GM19438 (cell line): ENCODE measurements at regions not wholly inside any gene's neighbourhood (a gene's known extent, or its start where the extent isn't known, plus 50 kb on each side); places are given as distances from the start of the nearest gene placed in this dataset.

Source experiments
- ATAC-seq: cut with Tn5 transposase; IDR thresholded peaks from one replicate; pipeline ENCODE4 v1.9.1; 2021; ENCODE audit warnings: low read depth; ENCODE audit not compliant: unreplicated experiment

DNA sequence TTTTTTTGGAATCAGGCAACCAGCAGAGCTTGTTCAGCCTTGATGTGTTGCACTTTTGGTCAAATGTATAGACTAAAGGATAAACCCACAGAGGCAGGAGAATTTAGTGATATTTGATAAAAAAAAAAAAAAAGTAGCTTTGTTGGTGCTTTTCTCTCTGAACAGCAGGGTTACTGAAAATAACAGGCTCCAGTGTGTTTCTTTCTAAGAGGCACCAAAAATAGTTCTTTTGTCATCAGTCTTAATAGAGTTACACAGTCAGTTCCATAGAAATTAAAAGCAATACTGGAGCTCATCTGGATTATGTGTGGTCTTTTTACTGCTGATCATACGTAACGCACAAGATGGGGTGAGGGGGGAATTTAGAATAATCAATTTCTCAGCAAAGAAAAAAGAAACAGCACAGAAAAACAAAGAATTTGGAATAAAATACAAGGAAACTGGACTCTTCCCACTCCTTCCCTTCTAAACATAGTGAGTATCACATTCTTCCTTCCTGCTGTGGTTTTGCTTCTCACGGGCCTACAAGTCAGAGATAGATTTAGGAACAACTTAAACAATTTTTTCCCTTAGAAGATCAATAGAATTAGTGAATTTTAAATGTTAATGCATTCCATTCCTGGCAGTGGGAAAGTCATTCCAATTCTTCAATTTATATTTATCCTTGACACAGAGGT, 178.8 kb upstream of the AKR1E2 start:
- no peak for ATAC-seq

DNA sequence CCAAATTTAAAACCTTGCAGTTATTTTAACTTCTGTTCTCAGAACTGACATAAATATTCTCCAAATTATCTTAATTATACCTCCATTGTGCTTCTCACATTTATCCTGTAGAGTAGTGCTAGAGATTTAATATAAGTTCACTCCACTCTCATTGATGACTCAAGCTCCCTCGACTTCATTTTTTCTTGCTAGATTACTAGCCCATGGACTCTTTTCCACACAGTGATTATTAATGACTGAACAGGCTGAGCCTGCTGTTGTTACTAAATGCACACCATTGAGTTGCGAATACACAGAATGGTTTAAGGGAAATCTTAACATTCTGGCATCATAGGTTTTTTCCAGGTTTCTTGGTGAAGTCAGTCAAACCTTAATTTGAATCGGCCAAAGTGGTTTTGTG, 179.5 kb upstream of the AKR1E2 start:
- no peak for ATAC-seq

DNA sequence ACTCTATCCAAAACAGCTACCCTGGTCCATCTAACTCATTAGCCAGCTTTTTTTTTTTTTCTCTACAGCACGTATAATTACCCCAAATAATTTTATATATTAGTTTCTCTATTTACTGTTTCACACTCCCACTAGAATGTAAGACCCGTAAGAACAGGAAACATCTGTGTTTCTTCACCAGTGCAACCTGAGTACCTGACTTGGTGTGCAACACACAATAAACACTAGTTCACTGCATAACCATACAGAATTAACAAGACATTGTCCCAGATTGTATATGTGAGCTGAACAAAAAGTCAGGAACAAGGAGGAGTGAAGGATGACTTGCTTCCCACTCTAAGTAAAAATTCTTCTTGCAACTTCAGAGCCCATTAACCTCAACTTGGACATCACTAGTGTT, 180.2 kb upstream of the AKR1E2 start:
- ATAC-seq = no peak

DNA sequence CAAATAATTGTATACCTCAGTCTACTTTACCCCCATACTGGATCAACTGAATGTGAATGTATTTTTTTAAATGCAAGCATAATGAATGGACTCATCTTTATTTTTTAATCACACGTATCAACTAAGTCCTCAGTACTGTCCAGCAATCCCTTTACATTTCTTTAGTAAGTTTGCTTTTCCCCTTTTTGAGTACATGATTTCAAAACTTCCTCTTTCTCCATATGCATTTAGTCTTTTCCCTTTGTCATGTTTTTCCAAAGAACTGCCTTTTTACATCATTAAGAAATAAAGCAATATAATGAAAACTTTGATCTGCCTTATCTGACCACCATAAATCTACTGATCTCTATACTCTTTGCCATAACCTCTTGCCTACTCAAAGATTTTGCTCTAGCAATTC, 182.5 kb upstream of the AKR1E2 start:
- no peak for ATAC-seq

DNA sequence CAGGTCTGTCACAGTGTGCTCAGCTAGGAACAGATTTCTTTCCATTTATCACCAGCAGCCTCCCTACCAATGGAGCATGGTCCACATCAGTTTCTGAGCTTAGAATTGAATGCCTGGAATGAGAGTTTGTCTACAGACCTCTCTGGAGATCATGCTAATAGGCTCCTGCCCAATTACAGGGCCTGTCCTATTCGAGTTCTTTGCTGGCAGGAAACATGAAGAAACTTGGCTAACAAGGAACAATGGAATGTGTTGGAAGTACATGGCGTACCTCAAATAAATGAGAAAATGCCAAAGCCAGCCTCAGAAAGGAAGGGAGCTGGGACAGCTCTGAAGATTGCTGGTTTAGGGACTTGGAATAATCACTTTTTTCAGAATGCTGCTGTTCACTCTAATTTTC, 186.0 kb upstream of the AKR1E2 start:
- ATAC-seq = no peak

DNA sequence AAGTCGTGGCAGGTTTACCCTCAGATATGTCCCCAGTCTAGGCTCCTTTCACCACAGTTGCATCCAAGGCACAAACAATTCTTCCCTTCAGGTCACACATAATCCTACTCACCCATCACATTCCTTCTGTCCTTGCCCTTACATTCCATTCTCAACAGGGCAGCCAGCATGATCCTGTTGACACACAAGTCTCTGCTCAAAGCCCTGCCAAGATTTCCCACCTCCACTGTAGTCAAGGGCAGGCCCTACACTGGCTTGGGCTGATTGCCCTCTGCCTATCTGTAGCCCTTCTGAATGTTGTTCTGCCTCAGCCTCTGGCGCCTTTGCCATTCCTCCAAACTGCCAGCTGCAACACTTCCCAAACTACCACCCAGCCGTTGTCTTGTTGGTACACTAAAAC, 187.9 kb upstream of the AKR1E2 start:
- no peak for ATAC-seq

DNA sequence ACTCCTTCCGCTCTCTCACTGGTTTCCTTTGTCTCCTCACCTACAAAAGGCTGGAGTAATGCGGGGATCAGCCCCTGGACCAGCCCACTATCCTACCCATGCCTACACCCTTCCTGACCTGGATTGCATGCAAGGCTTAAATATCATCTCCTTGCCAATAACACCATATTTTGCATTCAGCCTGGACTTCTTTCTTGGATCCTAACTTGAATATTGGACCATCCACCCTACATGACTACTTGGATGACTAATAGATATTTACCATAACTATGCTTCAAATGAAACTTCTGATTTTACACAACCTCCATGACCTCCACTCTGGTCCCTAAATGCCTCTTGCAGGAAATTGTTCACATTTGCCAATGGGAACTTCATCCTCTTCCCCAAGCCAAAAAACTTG, 188.3 kb upstream of the AKR1E2 start:
- no peak for ATAC-seq

DNA sequence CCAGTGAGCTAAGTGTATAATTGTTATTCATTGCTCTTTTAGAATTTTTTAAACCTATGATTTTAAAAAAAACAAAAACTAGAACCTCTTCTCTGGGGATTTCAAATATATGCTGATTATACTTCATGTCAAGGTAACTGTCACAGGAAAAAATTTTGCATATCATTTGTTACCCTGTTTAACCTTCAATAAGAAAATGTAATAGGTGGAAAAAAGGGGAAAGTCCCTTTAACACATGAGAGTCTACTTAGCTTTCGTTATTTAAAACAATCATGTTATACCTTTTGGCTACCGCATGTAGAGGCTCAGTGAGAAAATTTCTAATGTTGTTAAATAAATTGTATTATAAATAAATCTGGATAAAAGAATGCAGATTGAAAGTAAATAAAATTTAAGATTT, 190.1 kb upstream of the AKR1E2 start:
- no peak for ATAC-seq

DNA sequence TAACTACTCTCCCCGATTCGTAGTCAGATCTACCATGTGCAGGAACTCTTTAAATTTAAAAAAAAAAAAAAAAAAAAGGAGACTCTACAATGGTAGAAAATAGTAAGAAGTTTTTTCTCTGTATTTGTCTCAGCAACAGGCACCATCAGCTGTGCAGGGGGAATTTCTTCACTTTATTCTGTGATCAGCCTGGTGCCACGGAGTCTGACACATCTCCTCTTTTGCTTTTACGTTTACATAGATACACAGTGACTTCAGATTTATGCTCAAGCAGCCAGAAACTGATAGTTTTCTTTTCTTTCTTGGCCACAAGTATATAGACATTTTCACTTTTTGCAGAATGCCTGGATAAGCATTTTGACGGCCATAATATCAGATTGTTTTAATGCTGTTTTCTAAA, 190.6 kb upstream of the AKR1E2 start:
- ATAC-seq = no peak

DNA sequence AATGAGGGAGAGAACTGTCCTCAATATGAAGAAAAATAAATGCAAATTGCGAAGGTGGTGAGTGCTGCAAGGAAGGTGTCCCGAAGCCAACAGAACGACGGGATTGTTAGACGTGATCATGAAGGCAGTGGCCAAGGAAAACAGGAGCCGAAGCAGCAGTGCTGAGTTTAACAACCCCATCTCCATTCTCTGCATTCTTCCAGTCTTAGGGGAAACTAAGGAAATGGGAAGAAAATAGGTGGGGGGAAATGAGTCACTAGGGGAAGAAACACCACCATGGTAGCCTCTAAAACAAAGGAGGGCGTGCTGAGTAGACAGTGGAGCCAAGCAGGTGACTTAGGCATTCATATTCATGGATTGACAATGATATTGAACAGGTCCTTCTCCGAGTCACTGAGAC, 192.2 kb upstream of the AKR1E2 start:
- ATAC-seq = no peak

DNA sequence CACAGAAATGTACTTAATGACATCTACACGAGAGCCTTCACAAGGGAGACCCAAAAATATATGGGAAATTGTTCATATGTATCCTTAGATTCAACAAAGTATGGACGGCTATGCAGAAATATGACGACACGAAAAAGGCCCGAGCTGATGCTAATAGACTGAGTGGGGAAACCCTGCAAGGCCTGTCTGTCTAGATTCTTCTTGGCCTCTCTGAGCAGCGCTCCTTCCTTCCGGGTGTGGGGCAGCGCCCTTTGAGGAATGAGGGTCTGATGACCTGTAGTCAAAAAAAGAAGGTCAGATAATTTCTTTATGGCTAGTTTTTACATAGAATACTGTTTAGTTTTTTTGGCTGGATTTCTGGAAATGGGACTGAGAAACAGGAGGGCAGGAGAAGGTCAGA, 192.8 kb upstream of the AKR1E2 start:
- ATAC-seq = no peak

DNA sequence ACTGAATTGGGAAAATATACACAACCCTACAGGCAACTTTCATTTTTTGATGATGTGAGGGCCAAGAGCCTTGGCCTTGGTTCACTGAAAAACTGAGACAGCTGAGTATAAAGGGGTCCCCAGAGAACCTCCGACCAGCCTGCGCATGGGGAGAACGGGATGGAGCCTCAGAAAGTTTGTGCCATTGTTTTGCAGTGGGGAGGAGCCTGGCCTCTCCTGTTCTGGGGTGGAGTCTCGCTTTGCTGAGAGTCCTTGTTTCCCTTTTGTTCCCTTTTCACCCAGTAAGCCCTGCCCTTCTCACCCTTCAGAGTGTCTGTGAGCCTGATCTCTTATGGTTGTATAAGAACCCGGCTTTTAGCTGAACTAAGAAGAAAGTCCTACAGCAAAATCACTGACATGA, 193.2 kb upstream of the AKR1E2 start:
- no peak for ATAC-seq

DNA sequence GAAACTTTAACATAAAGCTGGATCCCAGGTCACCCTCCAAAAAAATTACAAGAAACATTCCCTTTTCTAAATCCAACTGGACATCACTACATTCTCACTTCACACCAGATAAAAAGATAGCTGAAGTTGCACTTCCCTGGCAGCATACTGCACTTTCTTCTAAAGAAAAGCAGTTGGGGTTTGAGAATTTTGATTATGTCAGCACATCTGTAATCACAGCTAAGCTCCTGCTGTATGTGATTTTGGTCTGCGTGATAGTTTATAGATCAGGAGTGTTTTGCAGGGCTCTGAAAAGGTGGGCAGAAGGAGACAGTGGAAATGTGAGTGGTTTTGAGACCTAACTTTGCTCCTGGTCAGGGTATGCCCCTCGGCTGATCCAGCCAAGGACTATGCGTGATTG, 199.1 kb upstream of the AKR1E2 start:
- no peak for ATAC-seq

DNA sequence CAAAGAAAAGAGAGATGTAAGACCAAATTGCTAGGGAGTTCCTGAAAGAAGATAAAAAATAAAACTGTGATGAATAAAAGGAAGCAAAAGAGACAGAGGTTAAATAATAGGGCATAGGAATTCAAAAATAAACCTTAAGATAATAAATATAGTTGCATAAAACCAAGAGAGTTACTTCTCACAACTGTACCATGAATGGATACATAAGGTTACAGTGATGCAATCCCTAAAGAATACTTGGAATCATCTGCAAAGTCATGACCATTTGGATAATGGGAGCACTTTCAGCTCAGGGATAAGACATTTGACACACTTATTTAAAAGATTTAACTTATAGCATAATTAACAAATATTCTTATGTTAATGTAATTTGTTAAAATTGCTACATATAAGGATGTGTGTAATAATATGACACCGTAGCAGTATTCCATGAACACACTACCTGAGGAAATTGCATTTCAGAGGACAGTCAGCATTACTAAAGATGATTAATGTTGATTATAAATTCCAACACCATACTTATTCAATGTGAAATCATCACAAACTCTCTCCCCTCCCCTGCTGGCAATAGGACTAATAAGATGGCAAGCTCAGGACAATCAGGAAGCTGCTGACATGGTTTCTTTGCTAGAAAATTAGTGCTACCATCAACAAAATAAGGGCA, 202.1 kb upstream of the AKR1E2 start:
- ATAC-seq = no peak

DNA sequence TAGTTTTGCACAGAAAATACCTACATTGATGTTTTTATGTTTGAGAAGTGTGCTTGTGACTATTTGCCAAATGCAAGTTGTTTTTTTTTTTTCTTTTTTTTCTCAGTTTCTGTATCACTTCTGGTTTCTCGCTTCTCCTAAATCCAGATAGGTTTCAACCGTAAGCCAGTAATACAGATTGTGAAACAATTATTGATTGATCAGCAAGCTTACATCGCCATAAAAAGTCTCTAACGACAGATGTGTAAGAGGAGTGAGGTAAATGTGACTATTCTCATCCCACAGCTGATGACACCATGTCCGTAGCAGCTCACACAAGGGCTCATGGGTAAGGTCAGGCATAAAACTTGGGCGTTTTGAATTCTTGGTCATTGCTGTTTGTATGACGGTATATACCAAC, 202.8 kb upstream of the AKR1E2 start:
- no peak for ATAC-seq

DNA sequence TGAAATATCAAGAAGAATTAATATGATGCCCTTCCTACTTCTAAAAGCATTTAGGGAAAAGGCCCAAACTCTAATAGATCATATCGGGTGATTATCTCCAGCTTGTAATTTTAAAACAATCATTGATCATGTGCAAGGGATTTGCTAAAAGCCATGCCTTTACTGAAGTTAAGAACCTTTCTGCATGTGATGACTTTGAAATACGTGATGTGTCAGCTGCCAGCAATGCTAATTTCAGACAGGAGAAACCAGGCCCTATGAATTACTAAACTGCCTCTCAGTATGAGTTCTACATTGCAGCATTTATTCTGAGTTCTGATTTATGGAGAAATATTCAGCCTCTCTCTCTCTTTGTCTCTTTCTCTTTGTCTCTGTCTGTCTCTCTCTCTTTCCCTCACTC, 203.6 kb upstream of the AKR1E2 start:
- ATAC-seq = no peak

DNA sequence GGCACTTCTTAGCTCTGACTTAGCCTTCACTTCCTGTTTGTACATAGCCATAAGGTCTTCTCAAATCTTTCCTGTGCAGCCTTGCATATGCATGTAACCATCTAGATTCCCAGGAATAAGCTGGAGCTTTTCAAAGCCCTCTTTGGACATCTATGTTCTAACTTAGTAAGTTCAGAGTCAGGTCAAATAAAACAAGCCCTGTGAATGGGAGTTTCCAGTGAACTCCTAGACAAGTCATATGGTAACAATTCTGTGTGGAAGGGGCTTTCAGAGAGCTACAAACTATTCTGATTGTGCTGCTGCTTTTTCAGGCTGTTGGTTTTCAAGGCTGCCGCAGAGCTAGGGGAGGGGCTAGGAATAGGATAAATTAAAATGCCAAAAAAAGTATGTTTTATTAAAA, 208.4 kb upstream of the AKR1E2 start:
- ATAC-seq = no peak

DNA sequence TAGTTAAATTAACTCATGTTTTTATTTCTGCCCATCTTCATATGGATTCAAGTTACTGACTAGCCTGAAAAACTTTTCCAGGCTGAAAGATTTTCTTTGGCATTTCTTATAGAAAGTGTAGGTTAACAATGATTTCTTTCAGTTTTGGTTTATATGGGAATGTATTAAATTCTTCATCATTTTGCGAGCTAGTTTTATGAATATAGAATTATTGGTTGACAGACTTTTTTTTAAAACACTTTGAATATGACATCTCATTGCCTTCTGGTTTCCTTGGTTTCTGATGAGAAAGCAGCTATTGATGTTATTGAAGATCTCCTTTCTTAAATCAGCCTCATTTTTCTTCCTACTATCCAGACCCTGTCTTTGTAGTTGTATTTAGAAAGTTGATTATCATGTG, 211.0 kb upstream of the AKR1E2 start:
- ATAC-seq = no peak

DNA sequence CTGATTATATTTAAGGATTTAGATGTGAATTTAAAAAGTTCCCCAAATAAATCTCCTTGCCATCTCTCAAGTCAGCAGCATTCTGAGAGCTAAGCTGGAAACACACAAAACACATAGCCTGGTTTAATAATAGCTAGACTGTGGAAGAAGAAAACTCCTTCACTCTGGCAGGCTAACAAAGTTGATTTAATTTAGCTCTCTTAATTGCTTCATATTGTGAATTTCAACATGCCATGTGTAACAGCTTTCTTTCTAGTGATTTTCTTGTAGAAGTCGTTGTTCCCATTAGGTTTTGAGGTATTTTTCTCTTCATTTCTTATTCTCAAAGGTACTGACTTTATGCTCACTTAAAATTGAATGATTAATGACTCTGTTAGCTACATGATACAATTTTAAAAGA, 216.8 kb upstream of the AKR1E2 start:
- no peak for ATAC-seq

DNA sequence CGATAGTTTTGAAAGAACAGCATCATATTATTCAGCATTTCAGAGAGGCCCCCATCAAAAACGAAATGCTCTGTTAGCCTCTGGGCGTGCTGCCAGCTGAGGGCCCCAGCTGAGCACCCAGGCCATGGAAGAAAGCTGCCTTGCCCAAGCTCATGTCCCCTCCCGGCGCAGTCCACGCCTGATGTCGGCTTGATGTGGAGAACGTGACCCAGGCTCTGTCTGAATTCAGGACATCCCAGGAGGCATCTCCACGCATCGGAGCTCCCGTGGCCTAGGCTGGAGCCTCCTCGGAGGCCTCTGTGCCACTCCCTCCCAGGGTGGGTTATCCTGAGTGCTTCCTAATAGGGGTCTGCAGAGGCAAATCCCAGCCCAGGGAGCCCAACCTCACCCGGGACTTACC, 218.3 kb upstream of the AKR1E2 start:
- ATAC-seq = no peak

DNA sequence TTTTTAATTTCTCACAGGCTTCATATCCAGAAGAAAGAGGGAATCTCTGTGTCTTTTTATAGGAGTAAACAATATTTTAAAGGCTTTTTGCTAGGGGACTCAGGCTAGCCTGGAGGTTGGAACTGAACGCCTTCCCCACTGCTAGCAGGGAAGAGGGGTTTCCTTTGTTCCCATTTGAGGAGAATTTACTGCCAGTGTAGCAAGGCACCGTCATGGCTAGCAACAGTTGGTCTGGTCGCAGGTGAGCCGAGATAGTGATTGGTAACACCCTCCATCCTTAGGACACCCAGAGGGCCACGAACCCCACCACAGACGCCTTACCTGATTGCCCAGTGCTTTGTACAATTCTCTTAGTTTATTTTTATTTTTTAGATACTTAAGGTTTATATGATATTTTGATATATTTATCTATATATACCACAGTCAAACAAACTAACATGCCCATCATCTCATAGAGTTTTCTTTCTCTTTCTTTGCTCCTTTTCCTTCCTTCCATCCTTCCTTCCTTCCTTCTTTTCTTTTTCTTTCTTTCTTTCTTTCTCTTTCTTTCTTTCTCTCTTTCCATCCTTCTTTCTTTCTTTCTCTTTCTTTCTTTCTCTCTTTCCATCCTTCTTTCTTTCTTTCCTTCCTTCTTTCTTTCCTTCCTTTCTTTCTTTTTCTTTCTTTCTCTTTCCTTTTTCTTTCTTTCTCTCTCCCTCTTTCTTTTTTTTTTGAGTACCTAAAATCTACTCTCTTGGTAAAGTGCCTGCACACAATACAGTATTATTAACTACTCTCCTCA, 219.0 kb upstream of the AKR1E2 start:
- ATAC-seq = no peak
